A204.1 (cell line): ENCODE measurements at regions not wholly inside any gene's neighbourhood (a gene's known extent, or its start where the extent isn't known, plus 50 kb on each side); places are given as distances from the start of the nearest gene placed in this dataset.
A peak's percentile ranks its signal among the peaks of the same experiment; 100 is the strongest.

Experiments used
- FAIRE-seq: peaks from 2 replicates; lab custom pipeline; 2012; peaks lifted over from hg19 to GRCh38; lab: Jason Lieb, UNC

DNA sequence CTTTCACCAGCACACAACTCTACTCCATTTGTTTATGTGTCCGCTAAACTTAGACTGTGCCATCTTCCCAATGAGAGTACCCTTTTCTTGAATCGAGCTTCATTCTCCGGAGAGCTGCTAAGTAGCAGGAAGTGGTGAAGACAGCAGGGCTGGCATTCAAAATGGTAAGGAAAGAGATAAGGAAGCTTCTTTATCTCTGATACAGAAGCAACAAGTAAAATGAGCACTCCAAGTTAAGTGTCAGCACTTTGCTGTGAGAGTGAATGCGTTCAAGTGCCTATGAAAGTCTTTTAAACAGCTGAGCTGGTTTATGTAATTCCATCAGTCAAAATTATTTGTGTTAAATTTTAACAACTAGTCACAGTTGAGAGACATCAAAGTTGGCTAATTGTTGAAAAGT lies 386.8 kb upstream of the PTPRD start:
- no peak for FAIRE-seq

DNA sequence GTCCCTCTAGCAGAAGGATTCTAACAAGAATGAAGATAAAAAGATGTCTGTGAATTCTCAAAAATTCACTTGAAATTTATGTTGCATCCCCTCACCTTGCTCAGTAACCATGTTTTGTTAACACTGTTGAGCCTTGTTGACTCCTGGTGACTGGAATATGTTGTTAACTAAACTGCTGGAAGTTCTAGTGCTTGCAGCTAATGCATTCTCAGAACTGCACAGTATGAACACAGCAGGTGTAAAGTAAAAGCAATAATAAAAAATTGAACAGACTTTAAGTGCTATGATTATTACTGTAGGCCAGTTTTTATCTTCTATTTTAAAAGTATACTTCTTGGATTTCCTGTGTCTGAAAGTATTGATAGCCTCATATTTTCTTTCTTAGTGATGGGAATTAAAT lies 388.7 kb upstream of the PTPRD start:
- no peak for FAIRE-seq

DNA sequence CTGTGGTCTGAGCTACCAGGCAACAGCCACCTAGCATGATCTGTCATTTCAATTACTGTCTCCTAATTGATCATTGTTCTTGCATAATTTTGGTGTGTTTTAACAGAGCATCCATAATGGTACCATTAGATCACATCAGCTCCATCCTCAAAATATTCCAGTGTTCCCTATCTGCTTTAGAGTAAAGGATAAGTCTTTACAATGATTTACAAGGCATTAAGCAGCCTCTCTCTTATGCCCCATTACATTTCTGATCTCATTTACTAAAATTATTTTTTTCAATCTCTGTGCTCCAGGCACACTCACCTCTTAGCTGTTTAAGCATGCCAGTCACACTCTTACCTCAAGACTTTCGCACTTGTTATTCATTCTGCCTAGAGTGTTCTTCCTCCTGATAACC lies 389.9 kb upstream of the PTPRD start:
- FAIRE-seq = no peak

DNA sequence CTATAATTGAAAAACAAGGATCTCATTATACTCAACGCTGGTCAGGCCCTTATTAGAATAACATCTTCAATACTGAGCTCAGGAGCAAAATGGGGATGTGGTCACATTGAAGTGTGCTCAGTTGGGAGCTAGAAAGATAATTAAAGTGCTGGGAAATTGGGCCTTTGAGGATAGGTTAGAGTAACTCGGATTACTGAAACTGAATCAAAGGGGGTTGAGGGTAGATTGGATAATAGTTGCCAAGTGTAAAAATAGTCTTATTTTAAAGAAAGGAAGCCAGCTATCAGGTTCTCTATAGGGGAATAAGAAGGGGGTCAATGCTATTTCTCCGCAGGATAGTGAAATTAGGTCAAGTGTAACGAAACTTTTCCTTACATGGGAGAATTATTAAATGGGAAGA lies 391.0 kb upstream of the PTPRD start:
- no peak for FAIRE-seq

DNA sequence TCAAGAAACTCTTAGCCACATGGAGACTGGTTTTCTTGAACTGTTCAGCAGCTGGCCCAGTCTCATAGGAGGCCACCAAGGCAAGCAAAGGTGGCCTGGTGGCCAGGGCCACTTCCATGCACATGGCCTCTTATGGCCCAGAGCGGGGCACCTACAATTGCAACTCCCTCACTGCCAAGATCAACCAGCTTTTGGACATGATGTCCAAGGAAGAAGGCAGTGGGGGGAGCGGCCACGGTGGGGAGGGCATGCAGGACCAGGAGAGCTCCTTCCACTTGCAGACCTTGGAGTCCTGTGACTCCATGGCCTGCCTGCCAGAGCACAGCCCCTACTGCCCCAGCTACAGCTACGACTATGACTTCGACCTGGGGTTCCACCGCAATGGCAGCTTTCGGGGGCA lies 398.9 kb upstream of the PTPRD start:
- FAIRE-seq = no peak

DNA sequence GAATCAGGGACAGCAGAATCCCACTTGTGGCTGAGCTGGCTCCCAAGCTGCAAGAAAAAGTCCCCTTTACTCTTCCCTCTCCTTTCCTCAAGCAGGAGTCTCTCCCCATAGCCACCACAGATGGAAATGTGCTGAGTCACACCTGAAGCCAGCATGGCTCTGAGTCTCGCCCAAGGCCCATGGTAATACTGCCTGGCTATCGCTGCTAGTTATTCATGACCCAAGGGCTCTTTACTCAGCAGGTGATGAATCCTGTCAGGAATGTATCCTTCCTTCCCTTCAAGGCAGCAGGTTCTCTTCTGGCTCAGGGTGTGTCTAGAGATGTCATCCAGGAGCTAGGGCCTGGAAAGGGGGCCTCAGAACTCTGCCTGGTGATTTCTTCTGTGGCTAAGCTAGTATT lies 403.3 kb upstream of the PTPRD start:
- FAIRE-seq = no peak

DNA sequence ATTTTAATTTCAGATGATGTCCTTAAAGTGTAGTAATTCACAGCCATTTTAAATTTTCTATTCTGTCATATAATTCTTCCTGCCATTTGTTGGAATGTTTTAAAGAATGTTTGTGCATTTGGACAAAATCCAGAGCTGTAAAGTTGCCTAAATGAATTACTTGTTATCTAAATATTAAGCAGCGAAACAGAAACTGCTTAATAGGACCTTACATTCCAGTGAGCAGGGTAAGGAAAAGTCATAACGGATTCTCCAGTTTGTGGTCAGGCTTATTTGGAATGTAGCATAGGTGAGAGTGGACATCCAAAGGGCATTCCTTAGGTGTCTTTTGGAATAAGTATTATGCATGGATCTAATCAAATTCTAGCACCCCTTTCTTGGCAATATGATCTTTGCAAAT lies 410.4 kb upstream of the PTPRD start:
- FAIRE-seq = no peak

DNA sequence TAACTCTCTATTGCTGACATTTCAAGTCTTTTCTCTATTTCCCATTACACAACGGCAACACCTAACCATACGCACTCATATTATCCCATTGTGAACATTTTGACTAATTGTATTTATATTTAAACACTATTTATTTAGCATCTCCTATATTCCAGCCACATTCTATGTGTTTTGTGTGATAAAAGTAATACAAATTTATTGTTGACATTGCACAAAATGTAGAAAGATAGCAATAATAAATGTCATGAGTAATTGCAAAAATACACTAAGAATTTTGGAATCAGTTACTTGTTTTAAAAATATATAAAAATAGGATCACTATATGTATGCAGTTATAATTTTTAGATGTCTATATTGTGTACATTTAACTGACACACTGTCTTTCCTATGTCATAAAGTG lies 413.0 kb upstream of the PTPRD start:
- FAIRE-seq = no peak

DNA sequence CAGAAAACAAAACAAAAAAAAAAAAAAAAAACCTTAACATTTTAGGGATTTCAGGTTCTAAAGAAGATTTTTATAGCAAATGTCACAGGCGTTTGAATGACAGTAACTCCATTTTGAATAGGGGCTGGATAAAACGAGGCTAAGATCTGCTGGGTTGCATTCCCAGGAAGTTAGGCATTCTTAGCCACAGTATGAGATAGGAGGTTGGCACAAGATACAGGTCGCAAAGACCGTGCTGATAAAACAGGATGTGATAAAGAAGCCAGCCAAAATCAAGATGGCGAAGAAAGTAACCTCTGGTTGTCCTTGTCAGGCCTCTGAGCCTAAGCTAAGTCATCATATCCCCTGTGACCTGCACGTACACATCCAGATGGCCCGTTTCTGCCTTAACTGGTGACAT lies 425.6 kb upstream of the PTPRD start:
- FAIRE-seq = no peak

DNA sequence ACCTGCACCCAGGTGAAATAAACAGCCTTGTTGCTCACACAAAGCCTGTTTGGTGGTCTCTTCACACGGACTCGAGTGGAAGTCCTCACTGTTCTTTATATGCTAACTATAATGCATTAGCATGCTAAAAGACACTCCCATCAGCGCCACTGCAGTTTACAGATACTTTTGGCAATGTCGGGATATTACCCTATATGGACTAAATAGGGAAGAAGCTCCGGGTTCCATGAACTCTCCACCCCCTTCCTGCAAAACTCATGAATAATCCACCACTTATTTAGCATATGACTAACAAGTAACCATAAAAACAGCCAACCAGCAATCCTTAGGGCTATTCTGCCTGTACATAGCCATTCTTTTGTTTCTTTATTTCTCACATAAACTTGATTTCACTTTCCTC lies 426.2 kb upstream of the PTPRD start:
- FAIRE-seq = no peak

DNA sequence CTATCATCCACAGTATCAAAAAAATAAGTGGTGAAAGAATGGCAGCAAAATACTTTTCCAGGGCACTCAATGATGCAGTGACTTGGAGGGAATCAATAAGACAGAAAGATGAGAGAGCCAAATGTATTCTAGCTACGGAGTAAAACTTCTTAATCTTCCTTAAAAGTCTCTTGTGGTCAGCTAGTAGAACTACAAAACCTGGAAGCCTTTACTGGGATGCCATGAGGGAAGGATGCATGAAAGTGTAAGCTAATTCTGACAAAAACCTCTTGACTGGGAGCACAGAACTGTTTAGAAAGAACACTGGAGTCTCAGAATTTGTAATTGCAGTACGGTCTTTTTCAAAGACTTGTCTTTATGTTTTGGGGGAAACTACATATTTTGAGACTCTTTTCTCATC lies 432.8 kb upstream of the PTPRD start:
- no peak for FAIRE-seq

DNA sequence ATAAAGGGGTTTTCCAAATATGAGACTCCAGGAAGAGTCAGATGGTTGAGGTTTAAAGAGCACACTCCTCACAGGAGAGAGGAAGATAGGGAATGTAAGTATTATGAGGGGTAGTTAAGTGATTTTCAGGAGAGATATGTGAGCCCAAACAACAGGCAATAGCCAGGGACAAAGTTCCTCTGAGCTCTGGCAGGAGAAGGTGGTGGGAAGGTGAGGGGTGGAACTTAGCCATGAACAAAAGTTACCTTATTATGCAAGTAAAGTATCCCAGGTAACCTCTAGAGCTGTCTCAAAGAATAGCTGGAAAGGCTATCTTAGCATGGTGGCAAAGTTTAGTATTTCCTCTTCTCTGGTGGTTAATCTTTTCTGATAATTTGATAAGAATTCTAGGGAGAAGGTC lies 450.5 kb upstream of the PTPRD start:
- FAIRE-seq = no peak

DNA sequence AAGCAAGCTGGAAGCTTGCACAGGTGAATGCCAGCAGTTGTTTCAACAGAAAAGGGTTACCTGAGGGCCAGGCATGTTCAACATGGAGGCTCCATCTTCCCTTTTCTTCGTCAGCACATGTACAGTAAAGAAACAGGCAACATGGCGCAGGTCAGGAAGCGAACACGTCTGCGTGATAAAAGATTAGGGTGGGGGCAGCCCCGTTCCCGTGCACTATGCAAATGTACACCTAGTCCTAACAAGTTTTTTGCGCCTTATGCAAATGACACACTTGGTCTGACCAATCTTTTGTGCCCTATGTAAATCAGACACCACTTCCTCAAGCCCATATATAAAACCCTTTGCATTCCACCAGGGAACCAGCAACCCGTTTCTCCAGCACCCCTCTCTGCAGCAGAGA lies 452.1 kb upstream of the PTPRD start:
- FAIRE-seq = no peak

DNA sequence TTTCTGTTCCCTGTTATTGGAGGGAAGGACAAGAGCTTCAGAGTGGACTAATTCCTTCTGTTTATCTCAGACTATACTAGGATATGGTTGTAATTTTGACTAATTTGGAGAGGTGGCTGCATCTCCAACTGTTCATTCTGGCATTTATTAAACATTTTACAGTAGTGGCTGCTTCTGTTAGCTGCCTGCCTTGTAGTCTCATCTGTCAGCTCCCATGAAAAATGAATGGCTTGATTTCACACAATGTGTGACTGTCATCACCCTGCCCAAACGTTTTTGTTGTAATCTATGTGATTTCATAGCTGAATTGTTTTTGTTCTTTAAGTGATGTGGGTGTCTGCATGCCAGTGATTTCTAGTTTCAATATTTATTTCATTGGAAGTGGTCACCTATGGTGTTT lies 459.4 kb upstream of the PTPRD start:
- FAIRE-seq = no peak

DNA sequence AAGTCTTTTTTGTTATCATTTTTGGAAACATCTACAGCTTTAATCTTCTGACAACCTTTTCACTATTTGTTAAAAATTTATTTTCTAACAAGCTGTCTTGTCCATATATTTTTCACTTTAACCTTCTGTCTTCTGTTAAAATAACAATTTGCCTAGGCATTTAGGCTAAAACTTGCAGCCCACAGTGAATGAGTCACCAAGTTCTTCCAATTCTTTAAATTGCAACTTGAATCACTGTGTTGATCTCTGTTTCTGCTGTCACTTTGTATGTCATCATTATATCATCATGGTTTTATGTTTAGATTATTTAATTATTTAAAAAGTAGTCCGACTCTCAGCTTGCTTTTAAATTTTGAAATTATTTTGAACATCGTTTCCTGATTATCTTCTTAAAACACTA lies 473.8 kb upstream of the PTPRD start:
- FAIRE-seq = no peak

DNA sequence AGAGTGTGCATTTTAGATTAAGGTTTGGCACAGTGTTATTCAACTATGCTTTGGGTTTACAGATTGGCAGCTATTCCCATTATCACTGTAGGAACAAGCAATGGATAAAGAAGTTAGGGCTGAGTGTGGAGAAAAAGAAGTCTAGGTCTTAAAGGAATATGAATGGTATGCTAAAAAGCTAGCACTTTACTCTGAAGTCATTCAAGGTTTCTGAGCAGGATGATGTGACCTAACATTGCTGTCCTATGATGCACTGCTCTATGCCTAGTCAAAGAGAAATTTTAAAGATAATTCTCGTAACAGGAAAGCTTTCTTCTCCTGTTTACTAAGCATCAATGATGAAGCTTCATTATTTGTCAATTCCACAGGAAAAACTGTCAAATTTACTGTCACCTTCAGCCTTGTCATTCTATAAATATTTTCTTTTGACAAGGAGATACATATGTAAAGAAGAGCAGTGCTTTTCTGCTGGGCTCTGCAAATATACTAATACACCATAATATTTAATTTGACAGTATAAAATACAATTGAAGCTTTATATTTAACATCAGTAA lies 476.1 kb upstream of the PTPRD start:
- FAIRE-seq = no peak

DNA sequence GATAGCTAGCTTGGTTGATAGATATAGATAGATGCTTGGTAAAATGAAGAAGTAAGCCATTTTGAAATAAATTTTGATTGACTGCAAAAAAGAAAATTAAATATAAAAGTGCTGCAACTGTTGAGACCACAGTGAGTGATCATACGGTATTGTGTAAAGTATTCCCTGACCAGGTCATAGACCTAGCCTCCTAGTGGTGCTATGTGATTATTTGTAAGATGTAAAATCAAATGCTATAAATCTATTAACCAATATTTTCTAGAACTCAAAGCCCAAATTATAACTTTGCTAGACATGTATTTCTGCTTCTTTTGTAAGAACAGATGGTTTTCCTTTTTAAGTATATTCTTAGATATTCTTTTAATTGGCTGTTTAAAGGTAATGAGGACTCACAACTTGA lies 480.2 kb upstream of the PTPRD start:
- no peak for FAIRE-seq

DNA sequence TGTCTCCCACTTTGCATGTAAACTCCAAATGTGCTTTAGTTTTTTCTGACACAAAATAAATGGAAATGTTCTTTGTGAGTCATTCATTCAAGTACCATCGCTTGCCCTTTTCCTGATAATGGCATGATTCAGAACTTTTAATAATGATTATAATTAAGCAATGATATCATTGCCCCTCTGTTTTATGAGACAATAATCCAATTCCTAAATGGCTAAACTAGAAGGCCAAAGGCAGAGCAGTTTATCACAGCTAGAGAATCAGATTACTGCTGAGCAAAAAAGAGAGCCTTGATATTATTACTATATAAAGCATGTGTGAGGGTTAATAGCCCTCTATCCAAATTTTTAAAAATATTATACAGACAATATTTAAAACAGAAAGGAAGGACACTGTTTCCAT lies 484.2 kb upstream of the PTPRD start:
- no peak for FAIRE-seq

DNA sequence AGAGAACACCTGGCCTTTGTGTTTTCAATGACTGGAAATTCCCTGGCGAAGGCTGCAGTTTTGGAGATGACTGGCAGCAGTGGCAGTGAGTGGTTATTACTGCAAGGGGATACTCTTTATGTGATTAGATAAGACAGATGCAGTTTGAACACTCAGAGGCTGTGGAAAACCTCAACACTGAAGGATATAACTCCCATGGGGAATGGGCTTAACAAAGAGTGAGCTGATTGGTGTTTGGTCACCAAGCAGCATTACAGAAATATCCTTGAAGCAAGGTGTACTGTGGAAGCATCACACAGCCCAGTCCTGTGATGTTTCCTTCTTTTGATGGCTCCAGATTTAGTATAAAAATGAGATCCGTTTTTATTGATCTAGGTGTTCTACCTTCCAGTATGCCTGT lies 490.7 kb upstream of the PTPRD start:
- FAIRE-seq = no peak

DNA sequence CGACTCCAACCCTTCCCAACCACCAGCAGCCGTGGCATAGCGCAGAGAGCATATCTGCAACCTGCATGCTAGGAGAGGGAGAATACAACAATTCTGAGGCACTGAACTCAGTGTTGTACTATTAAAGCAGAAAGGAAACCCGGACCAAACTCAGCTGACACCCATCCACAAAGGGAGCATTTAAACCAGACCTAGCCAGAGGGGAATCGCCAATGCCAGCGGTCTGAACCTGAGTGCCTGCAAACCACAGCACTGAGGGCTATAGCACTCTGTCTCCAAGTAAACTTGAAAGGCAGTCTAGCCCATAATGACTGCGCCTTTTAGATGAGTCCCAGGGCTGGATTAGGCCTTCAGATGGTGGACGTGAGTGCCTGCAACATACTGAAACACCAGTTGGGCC lies 494.4 kb upstream of the PTPRD start:
- FAIRE-seq = no peak

DNA sequence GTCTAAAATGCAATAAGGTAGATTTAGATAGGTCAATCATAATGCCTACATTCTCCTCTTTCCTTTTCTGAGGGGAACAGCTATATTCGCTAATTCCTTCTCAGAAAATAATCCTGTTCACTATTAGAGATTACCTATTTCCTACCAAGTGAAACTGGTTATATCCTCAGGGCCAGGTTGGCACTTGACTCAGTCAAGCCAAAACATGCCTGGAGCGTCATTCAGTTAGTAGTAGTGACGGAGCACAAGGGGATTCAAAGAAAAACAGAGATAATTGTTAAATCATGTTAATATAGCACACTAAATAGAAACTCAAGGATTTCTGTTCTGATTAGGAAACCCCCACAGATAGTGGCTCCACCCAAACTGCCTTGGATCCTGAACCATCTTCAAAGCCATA lies 515.4 kb upstream of the PTPRD start:
- no peak for FAIRE-seq

DNA sequence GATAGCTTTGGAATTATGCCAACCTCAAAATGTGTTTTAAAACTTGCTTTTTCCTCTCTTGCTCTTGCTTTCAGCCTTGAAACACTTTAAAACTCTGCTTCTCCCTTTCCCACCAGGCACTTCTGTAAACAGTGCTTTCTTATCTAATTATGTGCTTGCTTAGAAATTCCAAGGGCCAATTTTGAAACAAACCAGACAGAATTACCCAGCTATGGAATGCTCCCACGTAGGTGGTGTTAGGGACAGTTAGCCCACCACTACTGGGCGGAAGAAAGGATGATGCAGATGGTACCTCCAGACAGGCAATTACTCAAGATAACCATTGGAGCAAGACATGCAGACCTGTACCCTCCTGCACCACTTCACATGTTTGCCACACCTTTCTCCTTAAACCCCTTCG lies 523.0 kb upstream of the PTPRD start:
- FAIRE-seq = no peak

DNA sequence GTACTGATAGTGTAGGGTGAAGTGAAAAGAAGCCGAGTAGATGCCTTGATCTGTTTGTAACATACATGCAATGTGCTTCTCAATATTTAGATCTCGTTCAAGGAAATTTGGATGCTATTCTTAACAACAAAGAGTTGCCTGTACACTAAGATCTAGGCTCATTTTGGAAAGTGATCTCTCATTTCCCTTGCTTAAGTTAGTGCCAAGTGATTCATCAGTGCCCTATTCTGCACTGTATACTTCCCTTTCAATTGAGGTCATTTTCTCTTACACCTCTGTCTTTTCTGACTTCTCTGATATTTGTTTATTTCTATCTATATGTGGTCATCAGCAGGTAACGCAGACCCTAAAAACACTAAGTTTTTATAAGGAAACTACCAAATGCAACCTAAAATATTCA lies 528.6 kb upstream of the PTPRD start:
- no peak for FAIRE-seq

DNA sequence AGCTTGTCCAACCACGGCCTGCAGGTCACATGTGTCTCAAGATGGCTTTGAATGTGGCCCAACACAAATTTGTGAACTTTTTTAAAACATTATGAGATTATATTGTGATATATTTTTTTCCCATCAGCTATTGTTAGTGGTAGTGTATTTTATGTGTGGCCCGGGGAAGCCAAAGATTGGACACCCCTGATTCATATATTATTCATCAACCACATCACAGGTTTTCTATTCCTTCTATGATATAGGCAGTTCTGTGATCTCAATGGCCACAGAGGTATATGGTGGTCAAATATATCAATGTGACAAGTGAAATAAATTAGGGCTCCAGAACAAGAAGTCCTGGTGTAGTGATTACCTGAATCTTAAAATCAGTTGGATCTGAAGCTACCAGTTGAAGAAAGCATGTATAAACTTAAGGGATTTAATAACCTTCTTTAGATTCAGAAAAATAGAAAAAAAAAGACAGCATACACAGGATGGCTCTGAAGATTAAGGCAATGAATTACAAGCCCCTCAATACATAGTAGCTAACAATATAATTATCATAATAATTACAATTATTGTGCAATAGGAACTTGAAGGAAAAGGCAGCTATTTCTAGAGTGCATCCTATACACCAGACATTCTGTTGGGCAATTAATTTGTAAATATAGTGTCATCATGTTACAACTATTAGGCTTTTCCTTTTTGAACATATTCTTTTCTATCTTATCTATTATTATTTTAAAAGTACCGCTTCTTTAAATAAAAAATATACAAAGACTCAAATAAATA lies 530.4 kb upstream of the PTPRD start:
- peak; percentile 6 for FAIRE-seq

DNA sequence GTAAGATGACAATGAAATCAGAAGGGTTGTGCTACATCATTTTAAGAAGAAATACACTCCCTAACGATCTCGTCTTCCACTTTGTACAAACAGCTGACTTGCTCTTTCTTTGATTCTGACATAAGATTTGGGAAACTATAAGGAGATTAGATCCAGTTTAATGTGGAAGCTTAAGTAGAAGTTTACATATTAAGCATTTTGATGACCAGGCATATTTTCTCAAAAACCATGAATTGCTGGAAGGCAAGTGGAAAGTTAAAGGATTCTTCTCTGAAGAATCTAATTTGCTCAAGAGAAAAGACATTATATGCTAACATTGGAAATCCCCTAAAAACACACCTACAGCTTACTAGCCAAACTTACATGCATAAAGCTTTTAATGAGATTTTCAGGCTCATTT lies 531.9 kb upstream of the PTPRD start:
- FAIRE-seq = no peak
